IMR-90 (cell line): ENCODE measurements at regions not wholly inside any gene's neighbourhood (a gene's known extent, or its start where the extent isn't known, plus 50 kb on each side); places are given as distances from the start of the nearest gene placed in this dataset.

ENCODE experiments used
- ATAC-seq: fragments of 200-7000 bp; cut with Tn5 transposase; 2 replicates; pipeline ENCODE4 v1.9.1; 2020; ENCODE audit warnings: low read depth, mild to moderate bottlenecking, moderate library complexity
- BruUV-seq: library from RNA; stranded (reverse); fragments of 400-500 nt; replicated peaks from 2 replicates; lab custom pipeline; 2021; lab: Mats Ljungman, UMichigan
- CTCF ChIA-PET: fragments of 300-600 bp; formaldehyde crosslinking; extraction: SDS; loops from one replicate; lab custom pipeline; 2021; ENCODE audit warnings: antibody characterized with exemption; lab: Yijun Ruan, JAX
- POLR2A ChIA-PET: fragments of 300-600 bp; sonication (Branson Sonifier 250); formaldehyde crosslinking; loops from one replicate; lab custom pipeline; 2022; ENCODE audit warnings: antibody characterized with exemption; ENCODE audit not compliant: unreplicated experiment; lab: Charles Lee
- DNase-seq: peaks from one replicate; pipeline ENCODE4 v3.0.0; 2013
- H2AFZ ChIP-seq: replicated peaks from 2 replicates; pipeline ENCODE3; 2013; ENCODE audit warnings: low read length, mild to moderate bottlenecking; ENCODE audit not compliant: poor library complexity
- H2AK5ac ChIP-seq: 2 replicates; pipeline ENCODE4 v1.6.1; 2013; ENCODE audit warnings: low read depth, low read length, inconsistent platforms
- H2AK9ac ChIP-seq: replicated peaks from 2 replicates; pipeline ENCODE3; 2013; ENCODE audit warnings: mild to moderate bottlenecking, low read depth, low read length, moderate library complexity; ENCODE audit not compliant: poor library complexity
- H2BK120ac ChIP-seq: 2 replicates; pipeline ENCODE4 v1.6.1; 2013; ENCODE audit warnings: low read depth, low read length, inconsistent platforms
- H2BK15ac ChIP-seq: 3 replicates; pipeline ENCODE4 v1.6.1; 2013; ENCODE audit warnings: low read depth, low read length, inconsistent platforms
- H2BK20ac ChIP-seq: 2 replicates; pipeline ENCODE4 v1.6.1; 2013; ENCODE audit warnings: low read depth, mild to moderate bottlenecking, inconsistent platforms, low read length, moderate library complexity
- H2BK5ac ChIP-seq: 2 replicates; pipeline ENCODE4 v1.6.1; 2013; ENCODE audit warnings: mild to moderate bottlenecking, low read depth, low read length, inconsistent platforms; ENCODE audit not compliant: poor library complexity, severe bottlenecking
- H3K14ac ChIP-seq: replicated peaks from 2 replicates; pipeline ENCODE4 v1.6.1; 2013; ENCODE audit warnings: low read depth, low read length, inconsistent platforms
- H3K18ac ChIP-seq: 2 replicates; pipeline ENCODE4 v1.6.1; 2013; ENCODE audit warnings: low read depth, low read length, control low read depth
- H3K23ac ChIP-seq: 2 replicates; pipeline ENCODE4 v1.6.1; 2013; ENCODE audit warnings: low read depth, low read length, inconsistent platforms
- H3K27ac ChIP-seq: 2 replicates; pipeline ENCODE4 v1.5.1; 2013; ENCODE audit warnings: mild to moderate bottlenecking, control low read depth, low read length; ENCODE audit not compliant: insufficient read depth
- H3K27me3 ChIP-seq: 2 replicates; pipeline ENCODE4 v1.6.1; 2013; ENCODE audit warnings: low read length; ENCODE audit not compliant: control insufficient read depth, insufficient read depth
- H3K36me3 ChIP-seq: 2 replicates; pipeline ENCODE4 v1.6.1; 2013; ENCODE audit warnings: low read length, mixed read lengths; ENCODE audit not compliant: control insufficient read depth, insufficient read depth
- H3K4ac ChIP-seq: 2 replicates; pipeline ENCODE4 v1.6.1; 2013; ENCODE audit warnings: low read depth, low read length, inconsistent platforms
- H3K4me1 ChIP-seq: 2 replicates; pipeline ENCODE4 v1.6.1; 2013; ENCODE audit warnings: low read length, mixed read lengths; ENCODE audit not compliant: control insufficient read depth, insufficient read depth
- H3K4me2 ChIP-seq: 2 replicates; pipeline ENCODE4 v1.6.1; 2013; ENCODE audit warnings: low read depth, mild to moderate bottlenecking, control low read depth, low read length, moderate library complexity
- H3K4me3 ChIP-seq: 2 replicates; pipeline ENCODE4 v1.5.1; 2013; ENCODE audit warnings: low read depth, mild to moderate bottlenecking, control low read depth, low read length, moderate library complexity; ENCODE audit not compliant: insufficient read depth
- H3K56ac ChIP-seq: 2 replicates; pipeline ENCODE4 v1.6.1; 2013; ENCODE audit warnings: low read length, inconsistent platforms; ENCODE audit not compliant: insufficient read depth; ENCODE audit errors: extremely low read depth
- H3K79me1 ChIP-seq, 2 experiments: 2 replicates each; pipeline ENCODE4 v1.6.1; 2013; ENCODE audit warnings: low read length in 2 of 2, inconsistent platforms in 1 of 2, low read depth in 1 of 2
- H3K9ac ChIP-seq: 2 replicates; pipeline ENCODE4 v1.6.1; 2013; ENCODE audit warnings: low read depth, low read length, control low read depth
- H3K9me1 ChIP-seq: 2 replicates; pipeline ENCODE4 v1.6.1; 2013; ENCODE audit warnings: low read length, inconsistent platforms; ENCODE audit not compliant: insufficient read depth
- H3K9me3 ChIP-seq: 2 replicates; pipeline ENCODE4 v1.6.1; 2013; ENCODE audit warnings: low read length; ENCODE audit not compliant: control insufficient read depth, insufficient read depth
- H4K20me1 ChIP-seq: 2 replicates; pipeline ENCODE4 v1.6.1; 2013; ENCODE audit warnings: low read length, inconsistent platforms; ENCODE audit not compliant: insufficient read depth
- H4K5ac ChIP-seq: 2 replicates; pipeline ENCODE4 v1.6.1; 2013; ENCODE audit warnings: mild to moderate bottlenecking, low read depth, low read length, control low read depth
- H4K8ac ChIP-seq, 2 experiments: 2 replicates each; pipeline ENCODE4 v1.6.1; 2013; ENCODE audit warnings: low read depth in 2 of 2, low read length in 2 of 2, control low read depth in 1 of 2, inconsistent platforms in 1 of 2
- H4K91ac ChIP-seq: 2 replicates; pipeline ENCODE4 v1.6.1; 2013; ENCODE audit warnings: low read depth, low read length, inconsistent platforms; ENCODE audit not compliant: insufficient read depth
- BHLHE40 ChIP-seq: fragments of 150-350 bp; IDR thresholded peaks from 2 replicates; pipeline ENCODE4 v1.6.1; 2016; ENCODE audit warnings: mild to moderate bottlenecking, low read depth, low read length
- CEBPB ChIP-seq: IDR thresholded peaks from 2 replicates; pipeline ENCODE4 v1.6.1; 2012; ENCODE audit warnings: low read depth, low read length, improper control_type of control experiment
- CHD1 ChIP-seq: IDR thresholded peaks from 2 replicates; pipeline ENCODE4 v1.6.1; 2012; ENCODE audit warnings: low read depth, low read length, improper control_type of control experiment
- FOS ChIP-seq: fragments of 150-350 bp; IDR thresholded peaks from 2 replicates; pipeline ENCODE4 v1.6.1; 2016; ENCODE audit warnings: low read depth, low read length
- MAFK ChIP-seq: IDR thresholded peaks from 2 replicates; pipeline ENCODE4 v1.6.1; 2012; ENCODE audit warnings: low read depth, low read length, improper control_type of control experiment
- MAZ ChIP-seq: IDR thresholded peaks from 2 replicates; pipeline ENCODE4 v1.6.1; 2012; ENCODE audit warnings: low read depth, mild to moderate bottlenecking, low read length, improper control_type of control experiment, moderate library complexity, borderline replicate concordance
- NFE2L2 ChIP-seq: fragments of 150-350 bp; IDR thresholded peaks from 2 replicates; pipeline ENCODE4 v1.6.1; 2016; ENCODE audit warnings: low read depth, mild to moderate bottlenecking, low read length
- SMC3 ChIP-seq: fragments of 150-350 bp; IDR thresholded peaks from 2 replicates; pipeline ENCODE4 v1.6.1; 2016; ENCODE audit warnings: low read depth, mild to moderate bottlenecking, antibody characterized with exemption, low read length, moderate library complexity
- dilution Hi-C: fragments of 300-500 bp; cut with HindIII; formaldehyde crosslinking; loops from one replicate; pipeline ENCODE4 v1.14.3; 2018; ENCODE audit warnings: low sequenced_read_pairs; ENCODE audit not compliant: unreplicated experiment
- in situ Hi-C: fragments of 300-500 bp; cut with MboI; formaldehyde crosslinking; loops from 3 replicates; pipeline ENCODE4 v1.14.3; 2019; ENCODE audit warnings: low sequenced_read_pairs, inconsistent platforms, mixed read lengths
- intact Hi-C: fragments of 100-400 bp; cut with micrococcal nuclease; formaldehyde crosslinking; loops from 2 replicates; pipeline ENCODE4 v1.10.0; 2022
- TF ChIP-seq, protein P1 (sequence below): fragments of 150-350 bp; IDR thresholded peaks from 2 replicates; pipeline ENCODE4 v1.6.1; 2016; ENCODE audit warnings: low read depth, mild to moderate bottlenecking, low read length, moderate library complexity, borderline replicate concordance
- TF ChIP-seq, protein P2 (sequence below): fragments of 150-350 bp; IDR thresholded peaks from 2 replicates; pipeline ENCODE4 v1.6.1; 2017; ENCODE audit warnings: mild to moderate bottlenecking, antibody characterized with exemption, low read length, low read depth

DNA sequence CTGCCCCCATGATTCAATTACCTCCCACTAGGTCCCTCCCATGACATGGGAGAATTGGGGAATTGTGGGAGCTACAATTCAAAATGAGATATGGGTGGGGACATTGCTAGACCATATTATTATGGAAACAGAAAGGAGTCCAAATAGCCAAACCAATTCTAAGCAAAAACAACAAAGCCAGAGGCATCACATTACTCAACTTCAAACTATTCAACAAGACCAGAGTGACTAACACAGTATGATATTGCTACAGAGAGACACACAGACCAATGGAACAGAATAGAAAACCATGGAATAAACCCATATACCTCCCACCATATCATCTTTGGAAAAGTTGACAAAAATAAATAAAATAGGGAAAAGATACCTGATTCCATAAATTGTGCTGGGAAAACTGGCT lies 710.5 kb upstream of the CDH9 start:
- Histone ChIP-seq H2BK20ac (no peak overlapping the region), H3K9me1 (no peaks in the 10 kb centered on the region), H3K14ac (no peak overlapping the region), H2AK9ac (no peak overlapping the region), H3K27me3 (no peaks in the 10 kb centered on the region), H2BK120ac (no peak overlapping the region), H3K79me1 (no peaks in the 10 kb centered on the region), H4K91ac (no peak overlapping the region), H4K8ac (no peak overlapping the region), H3K9me3 (0 out of 2 replicates have a peak, but pooled peaks cover 3% of the 10 kb centered on the region), H3K36me3 (no peaks in the 10 kb centered on the region), H3K4me1 (no peaks in the 10 kb centered on the region), H2AK5ac (no peak overlapping the region), H2BK5ac (no peak overlapping the region), H3K27ac (no peak overlapping the region), H3K23ac (no peak overlapping the region), H3K9ac (no peak overlapping the region), H4K20me1 (no peaks in the 10 kb centered on the region), H2AFZ (no peak overlapping the region), H4K5ac (no peak overlapping the region), H3K56ac (no peak overlapping the region), H3K4ac (no peak overlapping the region), H3K4me3 (no peak overlapping the region), H2BK15ac (no peak overlapping the region), H3K18ac (no peak overlapping the region), H3K4me2 (no peak overlapping the region)
- ATAC-seq (no peak), DNase-seq (no peak)
- no TSS peak for BruUV-seq
- intact Hi-C loops (no loop called here), dilution Hi-C loops (no loop called here), in situ Hi-C loops (no loop called here)
- ChIA-PET POLR2A (no interaction called here), CTCF (no interaction called here)
- TF ChIP-seq MAZ (no peak), BHLHE40 (no peak), CHD1 (no peak), FOS (no peak), CEBPB (no peak), NFE2L2 (no peak), MAFK (no peak), SMC3 (no peak)
- TF ChIP-seq, protein P1, sequence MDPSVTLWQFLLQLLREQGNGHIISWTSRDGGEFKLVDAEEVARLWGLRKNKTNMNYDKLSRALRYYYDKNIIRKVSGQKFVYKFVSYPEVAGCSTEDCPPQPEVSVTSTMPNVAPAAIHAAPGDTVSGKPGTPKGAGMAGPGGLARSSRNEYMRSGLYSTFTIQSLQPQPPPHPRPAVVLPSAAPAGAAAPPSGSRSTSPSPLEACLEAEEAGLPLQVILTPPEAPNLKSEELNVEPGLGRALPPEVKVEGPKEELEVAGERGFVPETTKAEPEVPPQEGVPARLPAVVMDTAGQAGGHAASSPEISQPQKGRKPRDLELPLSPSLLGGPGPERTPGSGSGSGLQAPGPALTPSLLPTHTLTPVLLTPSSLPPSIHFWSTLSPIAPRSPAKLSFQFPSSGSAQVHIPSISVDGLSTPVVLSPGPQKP: no peak
- TF ChIP-seq, protein P2, sequence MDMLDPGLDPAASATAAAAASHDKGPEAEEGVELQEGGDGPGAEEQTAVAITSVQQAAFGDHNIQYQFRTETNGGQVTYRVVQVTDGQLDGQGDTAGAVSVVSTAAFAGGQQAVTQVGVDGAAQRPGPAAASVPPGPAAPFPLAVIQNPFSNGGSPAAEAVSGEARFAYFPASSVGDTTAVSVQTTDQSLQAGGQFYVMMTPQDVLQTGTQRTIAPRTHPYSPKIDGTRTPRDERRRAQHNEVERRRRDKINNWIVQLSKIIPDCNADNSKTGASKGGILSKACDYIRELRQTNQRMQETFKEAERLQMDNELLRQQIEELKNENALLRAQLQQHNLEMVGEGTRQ: no peak
